Muscle of arm (tissue), 1 donor: ENCODE measurements at regions not wholly inside any gene's neighbourhood (a gene's known extent, or its start where the extent isn't known, plus 50 kb on each side); places are given as distances from the start of the nearest gene placed in this dataset.

Experiments
- DNase-seq: peaks from one replicate; pipeline ENCODE4 v3.0.0-alpha.2; 2013

GRCh38 chr10:42973870-42974692 lies 102.8 kb upstream of the RET start:
- no peak for DNase-seq

- no peak for DNase-seq
Observed at GRCh38 chr10:42974693-42975002, 102.2 kb upstream of the RET start.

- no peak for DNase-seq
Observed at GRCh38 chr10:42975005-42975493, 101.8 kb upstream of the RET start.

GRCh38 chr10:42975558-42976340 lies 101.1 kb upstream of the RET start:
- no peak for DNase-seq

GRCh38 chr10:42976351-42977031 lies 100.4 kb upstream of the RET start:
- no peak for DNase-seq

- no peak for DNase-seq
Observed at GRCh38 chr10:42977032-42977416, 99.8 kb upstream of the RET start.

- no peak for DNase-seq
Observed at GRCh38 chr10:42979181-42979580, 97.7 kb upstream of the RET start.

GRCh38 chr10:42979721-42980467 lies 97.0 kb upstream of the RET start:
- no peak for DNase-seq

GRCh38 chr10:42980553-42981357 lies 96.1 kb upstream of the RET start:
- no peak for DNase-seq

- DNase-seq, result no peak
Observed at GRCh38 chr10:42981358-42982236, 95.3 kb upstream of the RET start.

- no peak for DNase-seq
Observed at GRCh38 chr10:42982891-42983506, 93.9 kb upstream of the RET start.

GRCh38 chr10:42983591-42983990 lies 93.3 kb upstream of the RET start:
- DNase-seq, result no peak

GRCh38 chr10:42984035-42984610 lies 92.7 kb upstream of the RET start:
- DNase-seq, result no peak

GRCh38 chr10:42984761-42985325 lies 92.0 kb upstream of the RET start:
- no peak for DNase-seq

GRCh38 chr10:42985436-42986316 lies 91.2 kb upstream of the RET start:
- DNase-seq, result no peak

GRCh38 chr10:42986633-42987032 lies 90.2 kb upstream of the RET start:
- no peak for DNase-seq

GRCh38 chr10:42987121-42987541 lies 89.7 kb upstream of the RET start:
- DNase-seq, result no peak

- no peak for DNase-seq
Observed at GRCh38 chr10:42987575-42987974, 89.3 kb upstream of the RET start.
